ENCODE measurements at regions not wholly inside any gene's neighbourhood (a gene's known extent, or its start where the extent isn't known, plus 50 kb on each side); places are given as distances from the start of the nearest gene placed in this dataset.

DNA sequence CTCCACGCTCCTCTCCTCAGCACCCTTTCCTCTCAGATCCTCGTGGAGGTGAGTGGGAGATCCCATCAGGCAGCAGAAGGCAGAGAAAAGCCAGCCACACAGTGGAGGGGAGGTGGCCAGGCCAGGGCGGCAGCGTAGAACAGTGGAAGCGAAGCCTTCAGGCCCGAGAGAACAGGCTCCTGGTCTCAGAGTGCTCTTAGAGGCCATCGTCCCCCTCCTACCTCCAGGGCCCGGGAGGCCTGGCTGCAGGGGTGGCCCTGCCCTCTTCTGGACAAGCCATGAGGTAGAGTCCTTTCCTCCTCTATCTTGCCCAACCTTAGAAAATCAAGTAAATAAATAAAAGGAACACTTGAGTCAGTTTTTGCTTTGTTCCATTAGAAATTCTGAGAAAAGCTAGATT is 202.0 kb downstream of the KATNAL1 start:
- TF ChIP-seq, protein P1, sequence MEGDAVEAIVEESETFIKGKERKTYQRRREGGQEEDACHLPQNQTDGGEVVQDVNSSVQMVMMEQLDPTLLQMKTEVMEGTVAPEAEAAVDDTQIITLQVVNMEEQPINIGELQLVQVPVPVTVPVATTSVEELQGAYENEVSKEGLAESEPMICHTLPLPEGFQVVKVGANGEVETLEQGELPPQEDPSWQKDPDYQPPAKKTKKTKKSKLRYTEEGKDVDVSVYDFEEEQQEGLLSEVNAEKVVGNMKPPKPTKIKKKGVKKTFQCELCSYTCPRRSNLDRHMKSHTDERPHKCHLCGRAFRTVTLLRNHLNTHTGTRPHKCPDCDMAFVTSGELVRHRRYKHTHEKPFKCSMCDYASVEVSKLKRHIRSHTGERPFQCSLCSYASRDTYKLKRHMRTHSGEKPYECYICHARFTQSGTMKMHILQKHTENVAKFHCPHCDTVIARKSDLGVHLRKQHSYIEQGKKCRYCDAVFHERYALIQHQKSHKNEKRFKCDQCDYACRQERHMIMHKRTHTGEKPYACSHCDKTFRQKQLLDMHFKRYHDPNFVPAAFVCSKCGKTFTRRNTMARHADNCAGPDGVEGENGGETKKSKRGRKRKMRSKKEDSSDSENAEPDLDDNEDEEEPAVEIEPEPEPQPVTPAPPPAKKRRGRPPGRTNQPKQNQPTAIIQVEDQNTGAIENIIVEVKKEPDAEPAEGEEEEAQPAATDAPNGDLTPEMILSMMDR (IDR thresholded peaks at IDR 0.05; ENCODE audit: extremely low read depth, missing control alignments): no peak
- DNase-seq (ENCODE audit: low spot score): no peak

DNA sequence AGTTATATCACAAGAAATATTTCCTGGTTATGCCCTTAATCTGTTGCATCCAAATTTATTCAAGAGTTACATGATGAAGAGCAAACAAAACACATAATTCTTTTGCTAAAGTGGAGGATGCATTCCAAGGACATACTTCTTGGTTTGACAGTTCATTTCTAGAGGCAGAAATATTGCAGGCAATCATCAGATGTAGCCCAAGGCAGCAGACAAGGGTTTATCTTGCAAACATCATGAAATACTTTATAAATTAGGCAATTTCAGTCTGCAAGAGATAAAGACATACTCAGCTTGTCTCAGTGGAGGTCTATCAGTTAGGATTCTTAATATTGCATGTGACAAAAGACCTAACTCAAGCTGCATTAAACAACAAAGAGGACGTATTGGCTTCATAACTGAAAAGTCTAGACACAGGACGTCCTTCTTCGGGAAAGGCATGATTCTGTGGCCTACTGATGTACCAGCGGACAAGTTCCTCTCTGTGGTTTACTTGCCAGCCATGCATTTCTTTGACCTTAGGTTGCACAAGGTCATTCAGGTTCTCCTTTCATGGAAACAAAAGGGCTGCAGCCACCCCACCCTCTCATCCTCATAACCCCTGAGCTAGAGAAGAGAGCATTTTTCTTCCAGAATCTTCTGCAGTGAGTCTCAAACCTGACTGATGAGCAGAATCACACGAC is 204.1 kb downstream of the KATNAL1 start:
- TF ChIP-seq, protein P1 (IDR thresholded peaks at IDR 0.05; ENCODE audit: extremely low read depth, missing control alignments): no peak

DNA sequence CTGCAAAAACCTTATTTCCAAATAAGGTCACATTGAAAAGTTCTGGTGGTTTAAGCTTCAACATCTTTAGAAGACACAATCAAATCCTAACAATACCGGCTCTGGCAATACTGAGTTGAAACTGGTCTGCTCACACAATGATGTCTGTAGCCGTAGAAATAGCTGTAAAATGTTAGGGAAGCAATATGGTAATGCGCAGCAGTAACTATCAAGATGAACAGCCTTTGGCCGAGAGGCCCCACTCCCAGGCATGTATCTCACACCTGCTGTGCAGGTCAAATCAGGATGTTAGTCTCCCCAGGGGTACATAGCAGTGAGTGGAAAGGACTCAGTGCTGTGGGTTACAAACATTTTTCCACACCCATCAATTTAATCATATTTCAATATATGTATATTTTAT is 207.1 kb downstream of the KATNAL1 start:
- TF ChIP-seq, protein P1 (IDR thresholded peaks at IDR 0.05; ENCODE audit: extremely low read depth, missing control alignments): no peak
- no peak for DNase-seq (ENCODE audit: low spot score)

More for the DNA sequence above, 204.1 kb downstream of the KATNAL1 start:
- DNase-seq (ENCODE audit: low spot score): no peak

DNA sequence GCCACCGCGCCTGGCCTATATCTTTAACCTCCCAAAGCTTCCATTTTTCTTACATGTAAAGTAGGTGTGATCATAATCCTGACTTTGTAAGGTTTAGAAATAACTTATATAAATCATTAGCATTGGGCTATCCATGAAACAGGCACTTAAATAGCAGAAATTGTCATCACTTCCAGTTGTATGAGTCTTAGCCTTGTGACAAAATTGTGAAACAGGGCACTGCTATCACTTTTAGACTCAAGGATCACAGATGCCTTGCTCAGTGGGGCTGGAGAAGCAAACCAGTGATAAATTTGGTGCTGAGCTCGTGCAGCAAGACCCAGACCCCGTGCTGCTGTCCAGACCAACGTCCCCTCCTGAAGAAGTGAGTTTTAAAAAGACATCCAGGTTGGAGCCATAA is 209.7 kb downstream of the KATNAL1 start:
- TF ChIP-seq, protein P1 (IDR thresholded peaks at IDR 0.05; ENCODE audit: extremely low read depth, missing control alignments): no peak
- DNase-seq (ENCODE audit: low spot score): no peak

DNA sequence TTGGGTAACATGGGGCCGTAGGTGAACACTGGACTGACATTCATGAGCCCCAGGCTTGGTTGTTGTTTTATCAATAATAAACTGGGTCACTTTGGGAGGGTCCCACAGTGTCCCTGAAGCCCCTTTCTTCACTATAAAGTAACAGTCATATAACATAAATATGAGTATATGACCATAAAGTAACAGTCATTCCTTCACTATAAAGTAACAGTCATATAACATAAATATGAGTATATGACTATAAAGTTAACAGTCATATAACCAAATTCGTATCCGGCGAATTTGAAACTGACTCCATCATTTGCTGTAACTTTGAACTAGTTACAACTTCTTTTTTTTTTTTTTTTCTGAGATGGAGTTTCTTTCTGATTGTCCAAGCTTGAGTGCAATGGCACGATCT is 210.3 kb downstream of the KATNAL1 start:
- no peak for DNase-seq (ENCODE audit: low spot score)

DNA sequence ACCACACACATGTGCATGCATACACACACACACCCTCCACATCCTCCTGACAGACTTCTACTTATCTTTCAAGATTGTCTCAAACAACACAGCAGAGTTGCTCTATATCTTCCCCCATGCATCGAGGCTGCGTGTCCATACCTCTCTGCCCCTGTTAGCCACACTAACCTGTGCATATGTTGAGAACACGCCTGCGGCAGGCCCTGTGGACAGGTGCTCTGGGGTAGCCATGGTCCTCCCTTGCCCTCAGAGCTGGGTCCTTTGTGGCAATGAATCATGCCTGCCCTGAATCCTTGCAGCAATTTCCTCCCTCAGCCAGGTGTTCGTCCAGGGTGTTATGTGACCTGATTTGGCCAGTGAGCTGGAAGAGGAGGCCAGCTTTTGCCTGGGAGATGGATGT is 213.3 kb downstream of the KATNAL1 start:
- no peak for DNase-seq (ENCODE audit: low spot score)
- TF ChIP-seq, protein P1 (IDR thresholded peaks at IDR 0.05; ENCODE audit: extremely low read depth, missing control alignments): no peak

More for the DNA sequence above, 210.3 kb downstream of the KATNAL1 start:
- TF ChIP-seq, protein P1 (IDR thresholded peaks at IDR 0.05; ENCODE audit: extremely low read depth, missing control alignments): no peak

DNA sequence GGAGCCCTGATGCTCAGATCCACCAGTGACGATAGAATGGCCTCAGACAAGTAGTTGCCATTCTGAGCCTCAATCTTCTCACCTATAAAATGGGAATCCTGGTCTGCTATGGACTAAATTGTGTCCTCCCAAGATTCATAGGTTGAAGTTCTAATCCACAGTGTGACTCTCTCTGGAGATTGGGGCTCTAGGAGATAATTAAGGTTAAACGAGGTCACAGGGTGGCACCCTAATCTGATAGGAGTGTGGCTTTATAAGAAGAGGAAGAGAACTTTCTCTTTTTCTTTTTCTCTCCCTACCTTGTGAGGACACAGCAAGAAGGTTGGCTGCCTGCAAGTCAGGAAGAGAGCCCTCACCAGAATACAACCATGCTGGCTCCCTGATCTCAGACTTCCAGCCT is 214.1 kb downstream of the KATNAL1 start:
- DNase-seq (ENCODE audit: low spot score): no peak
- TF ChIP-seq, protein P1 (IDR thresholded peaks at IDR 0.05; ENCODE audit: extremely low read depth, missing control alignments): no peak
